K562 (cell line): ENCODE measurements at regions not wholly inside any gene's neighbourhood (a gene's known extent, or its start where the extent isn't known, plus 50 kb on each side); places are given as distances from the start of the nearest gene placed in this dataset.

Source experiments
- ATAC-seq: fragments of 200-7000 bp; cut with Tn5 transposase; 3 replicates; pipeline ENCODE4 v1.9.1; 2020; ENCODE audit warnings: moderate library complexity
- BruUV-seq: library from RNA; stranded (reverse); fragments of 400-500 nt; replicated peaks from 2 replicates; lab custom pipeline; 2021; lab: Mats Ljungman, UMichigan
- CTCF ChIA-PET: fragments of 300-600 bp; formaldehyde crosslinking; extraction: SDS; loops from one replicate; lab custom pipeline; 2021; ENCODE audit warnings: low intra/inter-chr PET ratio; lab: Yijun Ruan, JAX
- POLR2A ChIA-PET: fragments of 300-600, 350-650 bp; sonication (Branson Sonifier 250); formaldehyde crosslinking; extraction: SDS; loops from one replicate; lab custom pipeline; 2021; ENCODE audit warnings: antibody characterized with exemption, inconsistent platforms; lab: Yijun Ruan, JAX
- DNase-seq, 4 experiments: peaks; one replicate each; pipeline versions ENCODE4 v3.0.0 to v3.0.0-alpha.2; 2011 to 2018; ENCODE audit warnings: low spot score in 3 of 4, mixed read lengths in 3 of 4; ENCODE audit errors: extremely low read depth in 1 of 4
- FAIRE-seq: peaks from 2 replicates; lab custom pipeline; 2011; peaks lifted over from hg19 to GRCh38; lab: Jason Lieb, UNC
- H2AFZ ChIP-seq: 2 replicates; pipeline ENCODE4 v1.6.0; 2011; ENCODE audit warnings: low read depth, low read length, control low read depth, inconsistent platforms
- H3K27ac ChIP-seq: fragments of 200-600 bp; 3 replicates; pipeline ENCODE4 v1.8.0; 2011; ENCODE audit warnings: low read depth, mild to moderate bottlenecking, control low read depth, inconsistent platforms, low read length, moderate library complexity, mixed read lengths; ENCODE audit errors: extremely low read depth
- H3K27me3 ChIP-seq, 2 experiments: fragments of 300-600 bp in 1 of 2; 2 replicates in 1 of 2; 3 replicates in 1 of 2; pipeline versions ENCODE4 v1.6.0 to v1.8.0; 2011; ENCODE audit warnings: inconsistent platforms in 2 of 2, low read length in 2 of 2, mild to moderate bottlenecking in 1 of 2, mixed read lengths in 1 of 2, moderate library complexity in 1 of 2; ENCODE audit not compliant: control insufficient read depth in 2 of 2, insufficient read depth in 2 of 2
- H3K36me3 ChIP-seq: fragments of 300-600 bp; 3 replicates; pipeline ENCODE4 v1.8.0; 2011; ENCODE audit warnings: mild to moderate bottlenecking, low read length, inconsistent platforms; ENCODE audit not compliant: control insufficient read depth, insufficient read depth
- H3K4me1 ChIP-seq, 2 experiments: fragments of 200-600 bp in 1 of 2; replicated peaks in 1 of 2; 2 replicates in 1 of 2; 3 replicates in 1 of 2; pipeline versions ENCODE4 v1.5.1 to v1.8.0; 2011; ENCODE audit warnings: inconsistent platforms in 2 of 2, low read length in 2 of 2, mild to moderate bottlenecking in 1 of 2, mixed read lengths in 1 of 2, moderate library complexity in 1 of 2; ENCODE audit not compliant: control insufficient read depth in 2 of 2, insufficient read depth in 2 of 2
- H3K4me2 ChIP-seq: 2 replicates; pipeline ENCODE4 v1.6.1; 2011; ENCODE audit warnings: low read length, control low read depth, inconsistent platforms, mixed read lengths; ENCODE audit not compliant: insufficient read depth
- H3K4me3 ChIP-seq: fragments of 200-600 bp; sonication (generic), shearing (Covaris generic); 2 replicates; pipeline ENCODE4 v1.5.1; 2016; ENCODE audit warnings: control low read depth, inconsistent platforms
- H3K79me2 ChIP-seq: fragments of 200-600 bp; 3 replicates; pipeline ENCODE4 v1.8.0; 2011; ENCODE audit warnings: low read length, inconsistent platforms; ENCODE audit not compliant: control insufficient read depth, insufficient read depth
- H3K9ac ChIP-seq, 2 experiments: 2 replicates each; pipeline versions ENCODE4 v1.6.0 to v1.6.1; 2011; ENCODE audit warnings: low read depth in 2 of 2, low read length in 2 of 2, control low read depth in 1 of 2, inconsistent platforms in 1 of 2, mild to moderate bottlenecking in 1 of 2, mixed read lengths in 1 of 2; ENCODE audit not compliant: insufficient read depth in 1 of 2
- H3K9me1 ChIP-seq: one replicate; pipeline ENCODE4 v1.6.0; 2011; ENCODE audit warnings: inconsistent platforms, mild to moderate bottlenecking, low read length, moderate library complexity; ENCODE audit not compliant: control insufficient read depth, insufficient read depth
- H3K9me3 ChIP-seq: replicated peaks from 2 replicates; pipeline ENCODE4 v1.5.1; 2011; ENCODE audit warnings: low read depth, low read length, inconsistent platforms; ENCODE audit not compliant: control insufficient read depth, insufficient read depth
- H4K20me1 ChIP-seq: replicated peaks from 2 replicates; pipeline ENCODE4 v1.6.1; 2011; ENCODE audit warnings: low read length, inconsistent platforms, mixed read lengths; ENCODE audit not compliant: control insufficient read depth, insufficient read depth
- ELF1 ChIP-seq: fragments of 200-800 bp; sonication (Bioruptor generic); IDR thresholded peaks from 2 replicates; pipeline ENCODE4 v1.6.1; 2016; ENCODE audit warnings: missing genetic modification characterization, missing compliant biosample characterization
- FOXA1 ChIP-seq: fragments of 450-650 bp; IDR thresholded peaks from 2 replicates; pipeline ENCODE4 v1.6.1; 2016; ENCODE audit warnings: mild to moderate bottlenecking, borderline replicate concordance
- HOXB6 ChIP-seq: fragments of 250-450 bp; sonication (Bioruptor Pico); IDR thresholded peaks from 2 replicates; pipeline ENCODE4 v1.5.1; 2022; ENCODE audit warnings: mild to moderate bottlenecking, borderline replicate concordance
- KDM5B ChIP-seq: fragments of 200-600 bp; sonication (generic); IDR thresholded peaks from 2 replicates; pipeline ENCODE4 v1.6.1; 2012; ENCODE audit warnings: low read depth, mild to moderate bottlenecking, moderate library complexity, low read length, control low read depth, inconsistent platforms; ENCODE audit not compliant: insufficient replicate concordance
- LCOR ChIP-seq: sonication (generic); formaldehyde crosslinking; IDR thresholded peaks from 2 replicates; pipeline ENCODE4 v1.8.0; 2022; ENCODE audit warnings: mild to moderate bottlenecking, missing genetic modification reagents
- MLX ChIP-seq, 2 experiments: fragments of 450-650 bp in 1 of 2; sonication (generic) in 1 of 2; formaldehyde crosslinking; conservative IDR thresholded peaks; 2 replicates each; pipeline versions ENCODE4 v1.4.0 to v1.8.1; 2020 to 2022; ENCODE audit warnings: mild to moderate bottlenecking in 1 of 2, missing genetic modification reagents in 1 of 2
- NR3C1 ChIP-seq: sonication (generic); formaldehyde crosslinking; IDR thresholded peaks from 2 replicates; pipeline ENCODE4 v1.8.1; 2022; ENCODE audit warnings: missing genetic modification reagents
- PHF21A ChIP-seq: fragments of 450-650 bp; IDR thresholded peaks from 2 replicates; pipeline ENCODE4 v1.6.1; 2017; ENCODE audit warnings: low read depth, borderline replicate concordance
- PURB ChIP-seq: sonication (generic); formaldehyde crosslinking; IDR thresholded peaks from 2 replicates; pipeline ENCODE4 v1.9.0; 2021; ENCODE audit warnings: low read depth, mild to moderate bottlenecking, missing genetic modification reagents
- RBM25 ChIP-seq: fragments of 200-400 bp; formaldehyde crosslinking; IDR thresholded peaks from 2 replicates; pipeline ENCODE4 v1.6.1; 2018; ENCODE audit warnings: low read length, low read depth, moderate library complexity; ENCODE audit not compliant: severe bottlenecking
- SLC30A9 ChIP-seq: fragments of 250-450 bp; sonication (Bioruptor Pico); IDR thresholded peaks from 2 replicates; pipeline ENCODE4 v1.8.0; 2022; ENCODE audit warnings: mild to moderate bottlenecking, moderate library complexity
- TCF7 ChIP-seq: sonication (generic); IDR thresholded peaks from 2 replicates; pipeline ENCODE4 v1.6.1; 2016; ENCODE audit warnings: antibody characterized with exemption, borderline replicate concordance
- UBTF ChIP-seq, 2 experiments: IDR thresholded peaks; 2 replicates each; pipeline ENCODE4 v1.6.1; 2012; ENCODE audit warnings: improper control_type of control experiment in 2 of 2, low read depth in 2 of 2, low read length in 2 of 2, borderline replicate concordance in 1 of 2
- WHSC1 ChIP-seq: IDR thresholded peaks from one replicate; pipeline ENCODE4 v1.6.1; 2012; ENCODE audit warnings: low read length, control low read depth, inconsistent platforms
- XRCC4 ChIP-seq: IDR thresholded peaks from one replicate; pipeline ENCODE4 v1.6.1; 2011; ENCODE audit not compliant: insufficient read depth, insufficient read length; ENCODE audit errors: extremely low read depth
- ZBTB9 ChIP-seq: fragments of 450-650 bp; formaldehyde crosslinking; IDR thresholded peaks from 2 replicates; pipeline ENCODE4 v1.4.0; 2020; ENCODE audit warnings: mild to moderate bottlenecking, moderate library complexity
- ZNF561 ChIP-seq: fragments of 450-650 bp; formaldehyde crosslinking; conservative IDR thresholded peaks from 2 replicates; pipeline ENCODE4 v1.4.0; 2020; ENCODE audit warnings: mild to moderate bottlenecking, moderate library complexity
- ZNF57 ChIP-seq: fragments of 450-650 bp; formaldehyde crosslinking; IDR thresholded peaks from 2 replicates; pipeline ENCODE4 v1.4.0; 2020; ENCODE audit warnings: mild to moderate bottlenecking, moderate library complexity
- WGBS: fragments of 100-300 bp; shearing (Covaris generic); methylation state at CpG from one replicate; pipeline ENCODE4 v1.1.6; 2016; ENCODE audit warnings: low coverage, mixed read lengths; ENCODE audit not compliant: insufficient coverage; ENCODE audit errors: missing lambda C conversion rate; 5-methylcytosine and 5-hydroxymethylcytosine counted together
- in situ Hi-C: fragments of 300-500 bp; cut with MboI; formaldehyde crosslinking; loops from 4 replicates; pipeline ENCODE4 v1.15.0; 2018; ENCODE audit warnings: inconsistent platforms, mixed read lengths
- intact Hi-C: fragments of 100-400 bp; cut with micrococcal nuclease; formaldehyde crosslinking; loops from 2 replicates; pipeline ENCODE4 v1.14.2; 2022

- TF ChIP-seq UBTF (IDR thresholded peaks at IDR 0.05; ENCODE audit: borderline replicate concordance in 1 of 2, low read depth in 2 of 2, low read length in 2 of 2), result no peak
These were observed 854.3 kb upstream of the SALL3 start (continued) for GRCh38 chr18:78125206-78125896.

GRCh38 chr18:78126106-78126505 lies 853.5 kb upstream of the SALL3 start:
- Histone ChIP-seq H3K36me3 (no peaks in the 10 kb centered on the region), H3K9ac (no peak overlapping the region), H3K4me3 (no peak overlapping the region), H4K20me1 (no peaks in the 10 kb centered on the region), H3K27ac (no peak overlapping the region), H3K79me2 (no peaks in the 10 kb centered on the region), H3K27me3 (peaks cover 0 to 11% of the 10 kb centered on the region in 2 experiments; a peak in 2 of 5 replicates), H3K9me1 (no peaks in the 10 kb centered on the region), H2AFZ (no peak overlapping the region), H3K4me2 (no peak overlapping the region), H3K4me1 (no peaks in the 10 kb centered on the region), H3K9me3 (no peaks in the 10 kb centered on the region)
- ATAC-seq, result no peak
- in situ Hi-C loops, result no loop called here
- CTCF ChIA-PET, result no interaction called here
- POLR2A ChIA-PET, result no interaction called here
- BruUV-seq, result no TSS peak
- no peak for DNase-seq
- WGBS, result 17% methylated on average over 7 of the region's 13 CpGs
- intact Hi-C loops, result no loop called here
- no peak for FAIRE-seq
- TF ChIP-seq ZNF561 (CRISPR knock-in tag) (no peak), KDM5B (no peak), ZNF57 (no peak), ZBTB9 (no peak), FOXA1 (no peak), PHF21A (no peak), NR3C1 (CRISPR knock-in tag) (no peak), SLC30A9 (no peak), LCOR (CRISPR knock-in tag) (no peak), WHSC1 (no peak), ELF1 (no peak), PURB (CRISPR knock-in tag) (no peak), HOXB6 (no peak), RBM25 (no peak), MLX (CRISPR knock-in tag; conservative IDR thresholded peaks at IDR 0.05) (no peak), TCF7 (no peak), XRCC4 (no peak)
